Activated T-helper 2 cell treated with anti-CD3 and anti-CD28 coated beads, Interferon-gamma antibody, Interleukin-2, Interleukin-4, amounts not matched to agents 10 μg/mL and 5 μg/mL and 100 μg/mL, durations not matched to agents 14 hours and 24 hours and 36 hours (primary cell): ENCODE measurements at regions not wholly inside any gene's neighbourhood (a gene's known extent, or its start where the extent isn't known, plus 50 kb on each side); places are given as distances from the start of the nearest gene placed in this dataset.
A peak's percentile ranks its signal among the peaks of the same experiment; 100 is the strongest.
"Not testable (repeated sequence)": the region's sequence is repeated elsewhere in the genome, so short reads cannot be mapped to it uniquely, and the experiment has no call there.

ENCODE experiments used
- DNase-seq: peaks from one replicate; pipeline ENCODE4 v3.0.0; 2021; ENCODE audit warnings: low spot score
- H3K27ac Mint-ChIP-seq: one replicate; pipeline ENCODE4 v1.8.0; 2021; ENCODE audit warnings: mixed read lengths
- H3K27me3 Mint-ChIP-seq: one replicate; pipeline ENCODE4 v1.8.0; 2021; ENCODE audit warnings: low read depth, mixed read lengths
- H3K36me3 Mint-ChIP-seq: one replicate; pipeline ENCODE4 v1.8.0; 2021; ENCODE audit warnings: low read depth, mixed read lengths
- H3K4me1 Mint-ChIP-seq: one replicate; pipeline ENCODE4 v1.8.0; 2021; ENCODE audit warnings: low read depth, mixed read lengths
- H3K4me3 Mint-ChIP-seq: one replicate; pipeline ENCODE4 v1.8.0; 2021; ENCODE audit warnings: low read depth, mild to moderate bottlenecking, moderate library complexity, mixed read lengths
- H3K9me3 Mint-ChIP-seq: one replicate; pipeline ENCODE4 v1.8.0; 2021; ENCODE audit warnings: mixed read lengths
- intact Hi-C: fragments of 100-400 bp; cut with micrococcal nuclease; formaldehyde crosslinking; loops from one replicate; pipeline ENCODE4 v1.15.1; 2023

- Mint-ChIP-seq H3K27me3 (no peaks in the 10 kb centered on the region), H3K27ac (peak overlapping the region; percentile 83), H3K4me1 (peaks cover 35% of the 10 kb centered on the region), H3K9me3 (peaks cover 37% of the 10 kb centered on the region), H3K4me3 (no peak overlapping the region), H3K36me3 (peaks cover 30% of the 10 kb centered on the region)
- intact Hi-C loops: loop anchor here (1.0 to 10.0 kb wide), 2 partner anchors 119 to 210 kb away; partner anchors contain the start of gene CDK6
- DNase-seq: no peak
Observed at GRCh38 chr7:92955081-92955480, 118.7 kb upstream of the CDK6 start.

- Mint-ChIP-seq H3K27me3 (no peaks in the 10 kb centered on the region), H3K9me3 (peaks cover 36% of the 10 kb centered on the region), H3K4me1 (peaks cover 35% of the 10 kb centered on the region), H3K4me3 (no peak overlapping the region), H3K36me3 (peaks cover 27% of the 10 kb centered on the region), H3K27ac (peak overlapping the region; percentile 83)
- intact Hi-C loops: loop anchor here (1.0 to 10.0 kb wide), 5 partner anchors 49 to 321 kb away; no protein-coding TSS in a partner anchor
- DNase-seq: no peak
Observed at GRCh38 chr7:92953657-92954056, 117.3 kb upstream of the CDK6 start.

GRCh38 chr7:92949748-92950147, 113.4 kb upstream of the CDK6 start:
- Mint-ChIP-seq H3K9me3 (peaks cover 23% of the 10 kb centered on the region), H3K4me3 (no peak overlapping the region), H3K36me3 (peaks cover 5% of the 10 kb centered on the region), H3K27me3 (no peaks in the 10 kb centered on the region), H3K4me1 (peaks cover 13% of the 10 kb centered on the region), H3K27ac (no peak overlapping the region)
- no peak for DNase-seq
- intact Hi-C loops: loop anchor here (5.0 to 10.0 kb wide), 3 partner anchors 215 to 317 kb away; no protein-coding TSS in a partner anchor

GRCh38 chr7:92945840-92946239, 109.5 kb upstream of the CDK6 start:
- DNase-seq: no peak
- H3K4me3 Mint-ChIP-seq: no peak overlapping the region
- H3K9me3 Mint-ChIP-seq: peaks cover 43% of the 10 kb centered on the region
- H3K27me3 Mint-ChIP-seq: no peaks in the 10 kb centered on the region
- intact Hi-C loops: no loop called here
- peaks cover 5% of the 10 kb centered on the region for H3K36me3 Mint-ChIP-seq
- peaks cover 4% of the 10 kb centered on the region for H3K4me1 Mint-ChIP-seq
- H3K27ac Mint-ChIP-seq: no peak overlapping the region

GRCh38 chr7:92944633-92945032, 108.3 kb upstream of the CDK6 start:
- Mint-ChIP-seq H3K9me3 (peaks cover 55% of the 10 kb centered on the region), H3K27me3 (no peaks in the 10 kb centered on the region), H3K27ac (no peak overlapping the region), H3K4me1 (peaks cover 4% of the 10 kb centered on the region), H3K36me3 (peaks cover 5% of the 10 kb centered on the region), H3K4me3 (no peak overlapping the region)
- intact Hi-C loops: no loop called here
- DNase-seq: no peak

- H3K9me3 Mint-ChIP-seq: peaks cover 69% of the 10 kb centered on the region
- H3K4me1 Mint-ChIP-seq, DNase-seq, intact Hi-C loops, H3K4me3 Mint-ChIP-seq, H3K27ac Mint-ChIP-seq, H3K27me3 Mint-ChIP-seq, H3K36me3 Mint-ChIP-seq: not testable (repeated sequence)
Observed at GRCh38 chr7:92942706-92943105, 106.3 kb upstream of the CDK6 start.

GRCh38 chr7:92939666-92940360, 103.4 kb upstream of the CDK6 start:
- intact Hi-C loops: no loop called here
- H3K27ac Mint-ChIP-seq: no peak overlapping the region
- H3K9me3 Mint-ChIP-seq: peaks cover 67% of the 10 kb centered on the region
- no peaks in the 10 kb centered on the region for H3K27me3 Mint-ChIP-seq
- no peak for DNase-seq
- peaks cover 4% of the 10 kb centered on the region for H3K36me3 Mint-ChIP-seq
- H3K4me1 Mint-ChIP-seq: peaks cover 4% of the 10 kb centered on the region
- no peak overlapping the region for H3K4me3 Mint-ChIP-seq

GRCh38 chr7:92934096-92934495, 97.7 kb upstream of the CDK6 start:
- no peak overlapping the region for H3K4me3 Mint-ChIP-seq
- H3K9me3 Mint-ChIP-seq: peaks cover 50% of the 10 kb centered on the region

GRCh38 chr7:92932450-92932849, 96.1 kb upstream of the CDK6 start:
- Mint-ChIP-seq H3K9me3 (peaks cover 36% of the 10 kb centered on the region), H3K4me1 (no peaks in the 10 kb centered on the region), H3K27ac (no peak overlapping the region), H3K27me3 (no peaks in the 10 kb centered on the region), H3K4me3 (no peak overlapping the region), H3K36me3 (no peaks in the 10 kb centered on the region)
- intact Hi-C loops: no loop called here
- no peak for DNase-seq

More at GRCh38 chr7:92934096-92934495, 97.7 kb upstream of the CDK6 start:
- DNase-seq: no peak
- H3K4me1 Mint-ChIP-seq: no peaks in the 10 kb centered on the region
- H3K36me3 Mint-ChIP-seq: peaks cover 4% of the 10 kb centered on the region
- H3K27ac Mint-ChIP-seq: no peak overlapping the region
- no peaks in the 10 kb centered on the region for H3K27me3 Mint-ChIP-seq
- intact Hi-C loops: no loop called here

- no peak for DNase-seq
- intact Hi-C loops: no loop called here
- H3K9me3 Mint-ChIP-seq: peaks cover 29% of the 10 kb centered on the region
- no peak overlapping the region for H3K4me3 Mint-ChIP-seq
- no peaks in the 10 kb centered on the region for H3K27me3 Mint-ChIP-seq
- H3K36me3 Mint-ChIP-seq: peaks cover under 1% of the 10 kb centered on the region
- H3K4me1 Mint-ChIP-seq: no peaks in the 10 kb centered on the region
- no peak overlapping the region for H3K27ac Mint-ChIP-seq
Observed at GRCh38 chr7:92930404-92930803, 94.0 kb upstream of the CDK6 start.

- H3K27ac Mint-ChIP-seq: no peak overlapping the region
- H3K9me3 Mint-ChIP-seq: peaks cover 31% of the 10 kb centered on the region
- no peak for DNase-seq
- no peaks in the 10 kb centered on the region for H3K4me1 Mint-ChIP-seq
- no peak overlapping the region for H3K4me3 Mint-ChIP-seq
- H3K27me3 Mint-ChIP-seq: no peaks in the 10 kb centered on the region
- H3K36me3 Mint-ChIP-seq: peaks cover 4% of the 10 kb centered on the region
- intact Hi-C loops: no loop called here
Observed at GRCh38 chr7:92926697-92927044, 90.3 kb upstream of the CDK6 start.

- Mint-ChIP-seq H3K36me3 (peaks cover 4% of the 10 kb centered on the region), H3K27me3 (no peaks in the 10 kb centered on the region), H3K4me1 (no peaks in the 10 kb centered on the region), H3K4me3 (no peak overlapping the region), H3K27ac (no peak overlapping the region), H3K9me3 (peaks cover 33% of the 10 kb centered on the region)
- no peak for DNase-seq
- intact Hi-C loops: no loop called here
Observed at GRCh38 chr7:92925876-92926696, 89.7 kb upstream of the CDK6 start.

- no peak overlapping the region for H3K27ac Mint-ChIP-seq
- no peaks in the 10 kb centered on the region for H3K4me1 Mint-ChIP-seq
- intact Hi-C loops: no loop called here
- H3K9me3 Mint-ChIP-seq: peaks cover 32% of the 10 kb centered on the region
- no peak overlapping the region for H3K4me3 Mint-ChIP-seq
- no peak for DNase-seq
- H3K27me3 Mint-ChIP-seq: no peaks in the 10 kb centered on the region
- peaks cover 4% of the 10 kb centered on the region for H3K36me3 Mint-ChIP-seq
Observed at GRCh38 chr7:92924800-92925199, 88.4 kb upstream of the CDK6 start.
